Gastroesophageal sphincter (tissue), 4 donors: ENCODE measurements at regions not wholly inside any gene's neighbourhood (a gene's known extent, or its start where the extent isn't known, plus 50 kb on each side); places are given as distances from the start of the nearest gene placed in this dataset.
A peak's percentile ranks its signal among the peaks of the same experiment; 100 is the strongest.

Source experiments
- ATAC-seq: fragments of 150-250 bp; one replicate; pipeline ENCODE4 v1.9.1; 2016; ENCODE audit warnings: mild to moderate bottlenecking, moderate library complexity
- H3K27ac ChIP-seq, 4 donors: fragments of 200-600 bp; sonication (generic) in 3 of 4; 1 replicate in 3 of 4; 2 replicates in 1 of 4; pipeline ENCODE4 v1.5.1; 2016 to 2019
- H3K27me3 ChIP-seq: fragments of 200-600 bp; sonication (generic); one replicate; pipeline ENCODE4 v1.5.1; 2019
- H3K36me3 ChIP-seq, 2 donors: fragments of 200-600 bp; sonication (generic); one replicate each; pipeline ENCODE4 v1.5.1; 2019; ENCODE audit warnings: control low read depth in 1 of 2
- H3K4me1 ChIP-seq, 3 donors: fragments of 200-600 bp; sonication (generic); 1 replicate in 2 of 3; 2 replicates in 1 of 3; pipeline ENCODE4 v1.5.1; 2016 to 2019; ENCODE audit warnings: control low read depth in 2 of 3
- H3K4me3 ChIP-seq, 2 donors: fragments of 200-600 bp; sonication (generic); one replicate each; pipeline ENCODE4 v1.5.1; 2019; ENCODE audit warnings: mild to moderate bottlenecking in 1 of 2, moderate library complexity in 1 of 2
- H3K9me3 ChIP-seq, 3 donors: fragments of 200-600 bp; sonication (generic); one replicate each; pipeline ENCODE4 v1.5.1; 2017 to 2019; ENCODE audit warnings: control low read depth in 2 of 3
- CTCF ChIP-seq, 4 experiments: fragments of 200-600 bp in 2 of 4; fragments of 450-650 bp in 2 of 4; sonication (generic) in 1 of 4; IDR thresholded peaks; one replicate each; pipeline ENCODE4 v1.5.1; 2017 to 2019; ENCODE audit warnings: antibody characterized with exemption in 4 of 4, mild to moderate bottlenecking in 2 of 4, moderate library complexity in 2 of 4
- EP300 ChIP-seq: sonication (generic); formaldehyde crosslinking; IDR thresholded peaks from one replicate; pipeline ENCODE4 v1.6.1; 2017; ENCODE audit warnings: antibody characterized with exemption, mild to moderate bottlenecking
- POLR2A ChIP-seq, 2 donors: fragments of 450-650 bp; IDR thresholded peaks; one replicate each; pipeline ENCODE4 v1.6.1; 2017; ENCODE audit warnings: antibody characterized with exemption in 2 of 2, mild to moderate bottlenecking in 2 of 2, moderate library complexity in 1 of 2
- POLR2AphosphoS5 ChIP-seq: sonication (generic); formaldehyde crosslinking; IDR thresholded peaks from one replicate; pipeline ENCODE4 v1.6.1; 2017; ENCODE audit warnings: antibody characterized with exemption
- WGBS, 2 donors: methylation state at CpG; one replicate each; pipeline ENCODE4 v1.1.5; 2018; ENCODE audit warnings: low coverage in 1 of 2; 5-methylcytosine and 5-hydroxymethylcytosine counted together

GRCh38 chr14:53441789-53442188 lies 288.7 kb upstream of the DDHD1 start:
- 84 to 88% methylated on average over 6 of the region's 6 CpGs for WGBS, 2 donors
- H3K4me3 ChIP-seq, result no peak overlapping the region
- no peaks in the 10 kb centered on the region for H3K4me1 ChIP-seq
- H3K36me3 ChIP-seq, result no peaks in the 10 kb centered on the region
- TF ChIP-seq EP300 (no peak), POLR2A (IDR thresholded peaks at IDR 0.05) (no peak), POLR2AphosphoS5 (no peak), CTCF (IDR thresholded peaks at IDR 0.05) (no peak)
- H3K9me3 ChIP-seq, result no peaks in the 10 kb centered on the region
- H3K27ac ChIP-seq, result no peak overlapping the region
- no peaks in the 10 kb centered on the region for H3K27me3 ChIP-seq
- no peak for ATAC-seq

- no peaks in the 10 kb centered on the region for H3K27me3 ChIP-seq
- no peak for TF ChIP-seq POLR2AphosphoS5
- no peak for TF ChIP-seq POLR2A (IDR thresholded peaks at IDR 0.05)
- no peak overlapping the region for H3K4me3 ChIP-seq
- no peaks in the 10 kb centered on the region for H3K36me3 ChIP-seq
- no peaks in the 10 kb centered on the region for H3K4me1 ChIP-seq
- ATAC-seq, result no peak
- no peak overlapping the region for H3K27ac ChIP-seq
- no peaks in the 10 kb centered on the region for H3K9me3 ChIP-seq
These were observed 284.7 kb upstream of the DDHD1 start for GRCh38 chr14:53437858-53438257.

GRCh38 chr14:53432378-53432802 lies 279.3 kb upstream of the DDHD1 start:
- Histone ChIP-seq H3K36me3 (no peaks in the 10 kb centered on the region), H3K27me3 (no peaks in the 10 kb centered on the region), H3K4me3 (no peak overlapping the region), H3K27ac (no peak overlapping the region), H3K9me3 (no peaks in the 10 kb centered on the region), H3K4me1 (no peaks in the 10 kb centered on the region)
- no peak for TF ChIP-seq EP300
- TF ChIP-seq POLR2AphosphoS5, result no peak
- TF ChIP-seq CTCF (IDR thresholded peaks at IDR 0.05), result peak; percentile 30 to 59 (median 40)
- no peak for TF ChIP-seq POLR2A (IDR thresholded peaks at IDR 0.05)
- WGBS, 2 donors, result 34 to 71% methylated on average over 2 of the region's 2 CpGs
- ATAC-seq, result no peak

- 55 to 62% methylated on average over 2 of the region's 2 CpGs for WGBS, 2 donors
- no peaks in the 10 kb centered on the region for H3K9me3 ChIP-seq
- H3K27me3 ChIP-seq, result no peaks in the 10 kb centered on the region
- no peak overlapping the region for H3K27ac ChIP-seq
- no peak overlapping the region for H3K4me3 ChIP-seq
- no peak for TF ChIP-seq POLR2AphosphoS5
- no peak for TF ChIP-seq CTCF (IDR thresholded peaks at IDR 0.05)
- TF ChIP-seq POLR2A (IDR thresholded peaks at IDR 0.05), result no peak
- TF ChIP-seq EP300, result no peak
- no peaks in the 10 kb centered on the region for H3K4me1 ChIP-seq
- no peak for ATAC-seq
- H3K36me3 ChIP-seq, result no peaks in the 10 kb centered on the region
These were observed 277.7 kb upstream of the DDHD1 start for GRCh38 chr14:53430870-53431269.

- TF ChIP-seq EP300 (no peak), CTCF (IDR thresholded peaks at IDR 0.05) (peak in 1 of 4 experiments; percentile 23)
- 83 to 87% methylated on average over 1 of the region's 1 CpG for WGBS, 2 donors
- Histone ChIP-seq H3K4me1 (no peaks in the 10 kb centered on the region), H3K27ac (no peak overlapping the region), H3K36me3 (no peaks in the 10 kb centered on the region), H3K27me3 (no peaks in the 10 kb centered on the region), H3K9me3 (no peaks in the 10 kb centered on the region), H3K4me3 (no peak overlapping the region)
- no peak for ATAC-seq
These were observed 259.9 kb upstream of the DDHD1 start for GRCh38 chr14:53412819-53413675.
